ENCODE measurements at regions not wholly inside any gene's neighbourhood (a gene's known extent, or its start where the extent isn't known, plus 50 kb on each side); places are given as distances from the start of the nearest gene placed in this dataset.
"Not testable (repeated sequence)": the region's sequence is repeated elsewhere in the genome, so short reads cannot be mapped to it uniquely, and the experiment has no call there.

DNA sequence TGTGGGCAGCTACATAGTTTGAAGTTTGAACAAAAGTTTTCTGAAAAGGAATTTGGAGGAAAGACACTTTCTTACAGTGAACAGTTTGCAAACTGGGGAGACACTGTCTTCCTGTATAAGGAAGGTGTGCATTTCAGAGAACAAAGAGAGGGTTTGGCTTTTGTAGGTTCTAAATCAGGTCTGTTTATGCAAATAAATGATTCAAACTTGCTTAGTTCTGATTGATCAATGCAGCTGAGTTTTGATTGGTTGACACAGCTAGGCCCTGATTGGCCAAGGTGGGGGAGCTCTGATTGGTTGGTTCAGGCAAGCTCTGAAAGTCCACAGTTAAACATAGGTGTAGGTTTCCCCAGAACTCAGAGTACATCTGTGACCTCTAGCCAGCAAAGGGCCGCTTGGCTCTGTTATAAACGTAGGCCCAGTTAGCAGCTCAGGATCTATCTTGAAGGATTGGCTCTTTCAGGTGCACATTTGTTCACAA is 63.0 kb upstream of the ENPP6 start:
- peak; percentile 71 for DNase-seq (ENCODE audit: low spot score)

DNA sequence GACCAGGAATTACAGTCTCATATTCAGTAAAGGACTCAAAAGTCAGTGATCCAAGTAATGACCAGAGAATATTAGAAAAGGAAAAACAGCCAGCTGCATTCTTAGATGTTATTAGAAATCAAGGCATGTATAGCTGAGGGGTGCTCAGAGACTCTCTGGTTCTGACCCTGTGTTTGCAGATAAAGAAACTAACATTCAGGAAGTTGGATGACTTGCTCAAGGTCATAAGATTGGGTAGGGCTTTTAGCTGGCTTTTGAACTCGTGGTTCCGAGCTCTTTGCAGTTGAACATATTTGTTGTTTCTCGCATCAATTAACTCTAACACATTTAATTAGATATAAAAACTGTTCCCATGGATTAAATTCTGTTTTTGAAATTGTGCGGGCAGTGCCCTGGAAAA is 62.5 kb upstream of the ENPP6 start:
- no peak for DNase-seq (ENCODE audit: low spot score)

DNA sequence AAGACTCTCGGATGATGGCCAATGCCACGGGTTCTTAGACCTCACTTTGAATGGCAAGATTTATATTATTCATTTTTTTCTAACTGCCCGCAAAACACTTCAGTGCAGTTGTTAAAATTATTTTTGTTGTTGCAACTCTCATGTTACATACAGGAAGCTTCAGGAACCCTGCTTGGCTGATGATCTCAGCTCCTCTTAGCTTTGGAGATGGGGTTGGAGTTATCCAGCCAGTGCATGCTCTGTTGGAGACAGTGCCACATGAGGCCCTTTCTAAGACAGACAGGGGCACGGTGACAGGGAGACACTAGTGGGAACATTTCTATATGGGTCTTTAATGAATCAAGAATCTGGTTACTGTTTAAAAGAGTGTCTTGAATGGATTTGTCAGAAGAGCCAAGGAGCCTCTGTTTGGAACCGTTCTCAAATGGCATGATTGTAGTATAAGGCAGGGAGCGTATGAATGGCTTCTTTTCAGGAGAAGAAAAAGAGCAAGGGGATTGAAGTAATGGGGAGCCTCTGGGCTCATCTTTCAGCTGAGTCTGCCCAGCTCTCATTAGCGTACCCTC is 61.9 kb upstream of the ENPP6 start:
- no peak for DNase-seq (ENCODE audit: low spot score)

DNA sequence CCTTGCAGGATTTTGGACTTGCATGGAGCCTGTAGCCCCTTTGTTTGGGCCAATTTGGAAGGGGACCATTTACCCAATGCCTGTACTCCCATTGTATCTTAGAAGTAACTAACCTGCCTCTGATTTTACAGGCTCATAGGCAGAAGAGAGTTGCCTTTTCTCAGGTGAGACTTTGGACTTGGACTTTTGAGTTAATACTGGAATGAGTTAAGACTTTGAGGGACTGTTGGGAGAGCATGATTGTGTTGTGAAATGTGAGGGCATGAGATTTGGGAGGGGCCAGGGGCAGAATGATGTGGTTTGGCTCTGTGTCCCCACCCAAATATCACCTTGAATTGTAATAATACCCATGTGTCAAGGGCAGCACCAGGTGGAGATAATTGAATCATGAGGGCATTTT is 60.1 kb upstream of the ENPP6 start:
- not testable (repeated sequence) for DNase-seq (ENCODE audit: low spot score)

DNA sequence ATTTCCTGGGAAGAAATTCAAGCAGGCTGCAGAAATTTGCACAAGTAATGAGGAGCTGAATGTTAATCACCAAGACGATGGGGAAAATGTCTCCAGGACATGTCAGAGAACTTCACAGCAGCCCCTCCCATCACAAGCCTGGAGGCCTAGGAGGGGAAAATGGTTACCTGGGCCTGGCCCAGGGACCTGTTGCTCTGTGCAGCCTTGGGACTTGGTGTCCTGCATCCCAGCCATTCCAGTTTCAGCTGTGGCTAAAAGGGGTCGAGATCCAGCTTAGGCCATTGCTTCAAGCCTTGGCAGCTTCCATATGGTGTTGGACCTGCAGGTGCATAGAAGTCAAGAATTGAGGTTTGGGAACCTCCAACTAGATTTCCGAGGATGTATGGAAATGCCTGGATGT is 59.3 kb upstream of the ENPP6 start:
- not testable (repeated sequence) for DNase-seq (ENCODE audit: low spot score)

DNA sequence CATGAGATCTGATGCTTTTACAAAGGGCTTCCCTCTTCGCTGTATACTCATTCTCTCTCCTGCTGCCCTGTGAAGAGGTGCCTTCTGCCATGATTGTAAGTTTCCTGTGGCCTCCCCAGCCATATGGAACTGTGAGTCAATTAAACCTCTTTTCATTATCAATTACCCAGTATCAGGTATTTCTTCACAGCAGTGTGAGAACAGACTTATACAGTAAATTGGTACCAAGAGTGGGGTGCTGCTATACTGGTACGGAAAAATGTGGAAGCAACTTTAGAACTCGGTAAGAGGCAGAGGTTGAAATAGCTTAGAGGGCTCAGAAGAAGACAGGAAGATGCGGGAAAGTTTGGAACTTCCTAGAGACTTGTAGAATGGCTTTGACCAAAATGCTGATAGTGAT is 58.7 kb upstream of the ENPP6 start:
- not testable (repeated sequence) for DNase-seq (ENCODE audit: low spot score)

DNA sequence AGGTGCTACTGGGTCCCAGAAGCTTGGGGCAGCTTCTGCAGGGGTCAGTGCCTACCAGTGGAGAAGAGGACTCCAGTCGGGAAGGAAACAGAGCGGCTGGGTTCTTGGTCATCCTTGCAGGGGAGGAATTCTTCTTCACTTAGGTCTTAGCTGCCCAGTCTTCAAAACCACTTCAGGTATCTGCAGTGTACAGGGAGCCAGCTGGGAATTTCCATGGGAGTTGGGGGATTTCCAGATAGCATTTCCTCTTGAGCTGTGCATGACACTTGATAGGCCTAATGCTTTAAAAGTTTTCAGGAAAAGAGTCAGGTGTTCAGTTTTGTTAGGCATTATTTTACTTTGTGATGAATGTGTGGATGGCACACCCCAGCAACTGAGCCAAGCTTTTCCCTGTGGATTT is 58.1 kb upstream of the ENPP6 start:
- no peak for DNase-seq (ENCODE audit: low spot score)

DNA sequence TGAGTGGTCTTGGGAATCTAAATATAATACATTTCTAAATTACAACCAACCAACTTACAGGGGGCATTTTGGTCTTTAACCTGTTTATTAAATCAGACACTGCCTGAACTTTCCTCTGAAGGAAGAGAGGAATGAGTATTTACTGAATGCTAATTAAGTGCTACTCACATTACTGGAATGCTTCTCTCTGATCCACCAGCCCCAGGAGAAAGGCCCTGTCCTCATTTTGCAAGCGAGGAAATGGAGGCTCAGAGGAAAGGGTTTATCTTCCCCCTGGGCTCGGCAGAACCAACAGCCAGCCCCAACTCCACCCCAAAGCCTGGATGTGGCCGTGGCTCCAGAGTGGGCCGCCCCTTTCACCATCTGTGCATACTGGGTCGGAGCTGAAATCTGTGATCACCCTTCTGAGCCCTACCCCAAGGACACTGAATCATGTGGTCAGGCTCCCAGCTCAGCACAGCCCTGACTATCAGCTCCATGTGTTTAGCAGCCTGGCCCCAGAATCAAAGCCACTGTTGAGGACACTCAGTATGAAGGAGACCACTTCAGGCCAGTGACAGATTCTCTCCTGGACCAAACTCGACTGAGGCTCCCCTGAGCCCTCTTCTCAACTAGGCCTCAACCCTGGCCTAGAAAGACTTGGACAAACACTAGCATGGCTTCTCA is 56.7 kb upstream of the ENPP6 start:
- no peak for DNase-seq (ENCODE audit: low spot score)

DNA sequence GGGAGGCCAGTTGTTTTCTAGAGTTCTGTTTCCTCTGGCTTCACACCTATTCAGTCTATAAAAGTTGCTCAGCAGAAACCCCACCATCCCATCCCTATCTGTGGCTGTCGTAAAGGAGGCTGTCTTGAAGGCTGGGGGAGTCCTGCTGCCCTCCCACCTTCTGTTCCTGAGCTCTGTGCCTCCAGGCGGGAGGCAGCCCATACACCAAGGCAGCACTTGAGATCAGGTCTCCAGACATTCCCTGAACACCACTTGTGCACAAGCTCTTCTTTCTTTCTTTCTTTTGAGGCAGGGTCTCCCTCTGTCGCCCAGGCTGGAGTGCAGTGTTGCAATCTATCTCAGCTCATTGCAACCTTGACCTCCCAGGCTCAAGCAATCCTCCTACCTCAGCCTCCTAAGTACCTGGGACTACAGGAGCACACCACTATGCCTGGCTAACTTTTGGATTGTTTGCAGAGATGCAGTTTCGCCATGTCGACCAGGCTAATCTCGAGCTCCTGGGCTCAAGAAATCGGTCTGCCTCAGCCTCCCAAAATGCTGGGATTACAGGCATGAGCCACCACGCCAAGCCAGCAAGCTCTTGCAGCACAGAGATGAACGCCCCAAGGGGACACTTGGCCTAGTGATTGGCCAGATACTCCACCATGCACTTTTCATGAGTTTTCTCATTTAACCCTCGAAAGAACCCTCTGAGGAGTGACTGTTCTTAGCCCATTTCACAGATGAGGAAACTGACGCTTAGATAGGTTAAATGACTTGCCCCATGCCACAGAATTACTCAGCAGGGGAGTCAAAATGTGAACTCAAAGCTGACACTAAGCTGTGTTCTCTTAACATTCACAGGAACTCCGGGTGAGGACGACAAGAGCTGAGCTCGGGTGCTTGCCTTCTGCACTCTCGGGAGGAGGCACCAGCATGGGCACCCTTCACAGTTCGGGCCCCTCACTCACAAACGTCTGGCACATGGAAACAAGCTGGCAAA is 55.8 kb upstream of the ENPP6 start:
- DNase-seq (ENCODE audit: low spot score), result peak; percentile 95

DNA sequence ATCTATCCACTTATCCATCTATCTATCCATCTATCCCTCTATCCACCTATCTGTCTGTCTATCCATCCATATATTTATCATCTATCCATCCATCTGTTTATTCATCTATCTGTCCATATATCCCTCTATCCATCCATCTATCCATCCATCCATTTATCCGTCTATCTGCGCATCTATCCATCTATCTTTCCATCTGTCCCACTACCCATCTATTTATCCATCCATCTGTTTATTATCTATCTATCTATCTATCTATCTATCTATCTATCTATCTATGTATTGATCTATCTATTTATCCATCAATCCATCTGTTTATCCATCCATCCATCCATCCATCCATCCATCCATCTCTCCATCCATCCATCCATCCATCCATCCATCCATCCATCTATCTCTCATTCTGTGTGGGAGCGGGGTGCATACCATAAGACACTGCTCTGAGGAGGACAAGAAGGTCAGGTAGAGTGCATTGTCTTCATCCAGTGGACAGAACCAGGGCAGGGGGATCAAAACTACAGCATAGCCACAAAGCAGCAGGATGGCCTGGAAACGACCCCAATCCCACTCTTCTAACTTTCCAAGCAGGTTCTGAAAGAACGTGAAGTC is 53.2 kb upstream of the ENPP6 start:
- no peak for DNase-seq (ENCODE audit: low spot score)

DNA sequence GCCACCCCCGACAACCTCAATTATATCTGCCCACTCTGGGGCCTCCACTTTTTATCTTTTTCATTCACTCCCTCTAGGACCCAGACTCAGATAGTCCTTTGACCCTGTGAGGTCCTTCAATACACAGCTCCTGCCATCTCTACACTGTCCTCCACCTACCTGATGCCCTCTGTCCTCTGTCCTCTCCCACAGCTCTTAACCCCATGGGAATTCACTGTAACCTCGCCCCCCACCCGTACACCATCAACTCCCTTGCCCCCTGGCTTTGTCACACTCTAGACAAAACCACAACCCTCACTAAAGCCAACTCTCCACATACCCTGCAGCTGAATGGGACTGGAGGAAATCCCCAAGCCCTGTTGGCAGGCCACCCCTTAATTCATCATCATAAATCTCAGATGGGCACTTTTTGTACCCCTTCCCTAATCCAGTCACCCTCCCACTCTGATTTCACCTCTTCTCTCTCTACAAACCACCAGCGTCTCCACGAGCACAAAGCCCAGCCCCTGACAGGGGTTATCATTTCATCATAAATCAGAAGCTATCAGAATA is 52.3 kb upstream of the ENPP6 start:
- DNase-seq (ENCODE audit: low spot score), result no peak

DNA sequence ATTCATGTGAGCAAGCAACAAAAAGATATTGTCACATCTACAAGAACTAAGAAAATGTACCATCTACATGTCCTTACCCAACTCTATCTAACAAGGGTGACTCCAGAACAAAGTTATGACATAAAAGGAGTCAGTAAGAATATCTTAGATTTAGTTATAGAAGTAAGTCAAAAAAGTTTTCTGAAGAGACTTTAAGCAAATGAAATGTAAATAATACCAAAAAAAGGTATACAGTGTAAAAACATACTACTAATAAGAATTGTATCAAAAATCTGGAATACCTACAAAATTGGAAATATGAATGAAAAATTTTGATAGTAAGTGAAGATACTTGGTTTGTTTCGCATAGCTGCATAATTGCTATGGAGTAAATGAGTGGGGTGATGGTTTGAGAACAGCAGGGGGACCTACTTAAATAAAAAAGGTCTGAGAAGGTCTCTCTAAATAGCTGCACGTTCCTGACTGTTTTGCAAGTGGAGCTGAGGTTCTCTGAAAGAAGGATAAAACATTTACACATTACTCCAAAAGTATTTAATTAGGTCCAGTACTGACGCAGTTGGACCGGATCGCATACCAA is 51.0 kb upstream of the ENPP6 start:
- DNase-seq (ENCODE audit: low spot score), result no peak

DNA sequence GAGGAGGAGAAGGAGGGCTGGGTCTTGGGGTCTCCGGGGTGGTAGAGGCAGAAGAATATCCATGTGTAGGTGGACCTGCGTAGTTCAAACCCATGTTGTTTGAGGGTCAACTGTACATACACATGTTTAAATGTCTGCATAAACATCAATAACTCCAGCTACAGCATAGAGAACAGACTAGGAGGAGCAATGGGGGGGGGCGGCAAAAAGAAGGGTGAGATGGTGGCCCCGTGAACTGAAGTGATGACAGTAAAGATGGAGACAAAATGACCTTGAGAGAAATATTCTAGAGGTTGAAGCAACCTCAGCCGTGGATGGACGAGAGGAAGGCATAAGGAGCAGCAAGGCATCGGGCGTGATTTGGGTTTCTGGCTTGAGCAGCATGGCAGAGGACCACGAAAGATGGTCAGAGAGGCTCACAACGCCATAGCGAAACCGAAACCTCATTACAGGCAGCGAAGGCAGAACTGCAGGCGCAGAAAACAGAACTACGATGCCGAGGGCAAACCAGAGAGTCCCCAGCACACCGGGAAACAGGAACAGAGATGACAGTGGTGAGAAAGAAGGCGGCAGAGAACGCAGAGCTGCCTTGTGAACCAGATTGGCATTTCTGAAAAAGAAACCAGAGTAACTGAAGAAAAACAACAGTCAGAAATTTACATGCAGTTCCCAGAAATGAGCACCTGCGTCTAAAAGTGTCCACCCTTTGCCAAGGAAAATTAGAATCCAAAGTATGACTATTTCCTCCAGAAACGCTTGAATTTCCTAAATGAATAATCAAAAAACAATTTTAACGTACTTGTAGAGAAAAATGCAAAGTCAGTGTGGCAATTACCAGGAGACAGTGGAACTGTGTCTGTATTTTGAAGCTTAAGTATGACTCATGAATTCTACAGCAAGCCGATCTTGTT is 50.3 kb upstream of the ENPP6 start:
- DNase-seq (ENCODE audit: low spot score), result peak; percentile 95

Data from activated CD4-positive, alpha-beta T cell treated with anti-CD3 and anti-CD28 coated beads, Interleukin-2, Interleukin-4, amounts not matched to agents 100 ng/mL and 50 ng/mL, durations not matched to agents 16 hours and 8 hours (primary cell).